ENCODE measurements at regions not wholly inside any gene's neighbourhood (a gene's known extent, or its start where the extent isn't known, plus 50 kb on each side); places are given as distances from the start of the nearest gene placed in this dataset.

- in situ Hi-C loops (cut with MboI; ENCODE audit: low pct_unique_long_range_greater_than_20kb, low sequenced_read_pairs, unreplicated experiment): no loop called here
- TF ChIP-seq CTCF (IDR thresholded peaks at IDR 0.05; ENCODE audit: extremely low read depth, insufficient read depth, missing control alignments): no peak
- DNase-seq (ENCODE audit: low spot score): no peak
Observed at GRCh38 chr2:6499691-6500090, 366.0 kb downstream of the CMPK2 start.

- TF ChIP-seq CTCF (IDR thresholded peaks at IDR 0.05; ENCODE audit: extremely low read depth, insufficient read depth, missing control alignments): no peak
- in situ Hi-C loops (cut with MboI; ENCODE audit: low pct_unique_long_range_greater_than_20kb, low sequenced_read_pairs, unreplicated experiment): no loop called here
- no peak for DNase-seq (ENCODE audit: low spot score)
Observed at GRCh38 chr2:6506361-6506794, 359.3 kb downstream of the CMPK2 start.

- DNase-seq (ENCODE audit: low spot score): no peak
- TF ChIP-seq CTCF (IDR thresholded peaks at IDR 0.05; ENCODE audit: extremely low read depth, insufficient read depth, missing control alignments): no peak
- in situ Hi-C loops (cut with MboI; ENCODE audit: low pct_unique_long_range_greater_than_20kb, low sequenced_read_pairs, unreplicated experiment): no loop called here
Observed at GRCh38 chr2:6506859-6507258, 358.8 kb downstream of the CMPK2 start.

- TF ChIP-seq CTCF (IDR thresholded peaks at IDR 0.05; ENCODE audit: extremely low read depth, insufficient read depth, missing control alignments): no peak
- in situ Hi-C loops (cut with MboI; ENCODE audit: low pct_unique_long_range_greater_than_20kb, low sequenced_read_pairs, unreplicated experiment): no loop called here
- DNase-seq (ENCODE audit: low spot score): no peak
Observed at GRCh38 chr2:6510532-6510931, 355.2 kb downstream of the CMPK2 start.

GRCh38 chr2:6512589-6512988 is 353.1 kb downstream of the CMPK2 start:
- in situ Hi-C loops (cut with MboI; ENCODE audit: low pct_unique_long_range_greater_than_20kb, low sequenced_read_pairs, unreplicated experiment): no loop called here
- no peak for TF ChIP-seq CTCF (IDR thresholded peaks at IDR 0.05; ENCODE audit: extremely low read depth, insufficient read depth, missing control alignments)
- no peak for DNase-seq (ENCODE audit: low spot score)

- in situ Hi-C loops (cut with MboI; ENCODE audit: low pct_unique_long_range_greater_than_20kb, low sequenced_read_pairs, unreplicated experiment): no loop called here
- DNase-seq (ENCODE audit: low spot score): no peak
- no peak for TF ChIP-seq CTCF (IDR thresholded peaks at IDR 0.05; ENCODE audit: extremely low read depth, insufficient read depth, missing control alignments)
Observed at GRCh38 chr2:6516674-6517073, 349.0 kb downstream of the CMPK2 start.

- no peak for TF ChIP-seq CTCF (IDR thresholded peaks at IDR 0.05; ENCODE audit: extremely low read depth, insufficient read depth, missing control alignments)
- in situ Hi-C loops (cut with MboI; ENCODE audit: low pct_unique_long_range_greater_than_20kb, low sequenced_read_pairs, unreplicated experiment): no loop called here
- DNase-seq (ENCODE audit: low spot score): no peak
Observed at GRCh38 chr2:6518361-6518760, 347.3 kb downstream of the CMPK2 start.

All from GM13977 (cell line).